HG02884 (cell line): ENCODE measurements at regions not wholly inside any gene's neighbourhood (a gene's known extent, or its start where the extent isn't known, plus 50 kb on each side); places are given as distances from the start of the nearest gene placed in this dataset.

Experiments
- ATAC-seq: cut with Tn5 transposase; IDR thresholded peaks from one replicate; pipeline ENCODE4 v1.9.1; 2021; ENCODE audit warnings: mild to moderate bottlenecking, moderate library complexity; ENCODE audit not compliant: unreplicated experiment

- ATAC-seq: no peak
Measured at GRCh38 chr2:2751715-2752315, 420.7 kb upstream of the MYT1L start.

DNA sequence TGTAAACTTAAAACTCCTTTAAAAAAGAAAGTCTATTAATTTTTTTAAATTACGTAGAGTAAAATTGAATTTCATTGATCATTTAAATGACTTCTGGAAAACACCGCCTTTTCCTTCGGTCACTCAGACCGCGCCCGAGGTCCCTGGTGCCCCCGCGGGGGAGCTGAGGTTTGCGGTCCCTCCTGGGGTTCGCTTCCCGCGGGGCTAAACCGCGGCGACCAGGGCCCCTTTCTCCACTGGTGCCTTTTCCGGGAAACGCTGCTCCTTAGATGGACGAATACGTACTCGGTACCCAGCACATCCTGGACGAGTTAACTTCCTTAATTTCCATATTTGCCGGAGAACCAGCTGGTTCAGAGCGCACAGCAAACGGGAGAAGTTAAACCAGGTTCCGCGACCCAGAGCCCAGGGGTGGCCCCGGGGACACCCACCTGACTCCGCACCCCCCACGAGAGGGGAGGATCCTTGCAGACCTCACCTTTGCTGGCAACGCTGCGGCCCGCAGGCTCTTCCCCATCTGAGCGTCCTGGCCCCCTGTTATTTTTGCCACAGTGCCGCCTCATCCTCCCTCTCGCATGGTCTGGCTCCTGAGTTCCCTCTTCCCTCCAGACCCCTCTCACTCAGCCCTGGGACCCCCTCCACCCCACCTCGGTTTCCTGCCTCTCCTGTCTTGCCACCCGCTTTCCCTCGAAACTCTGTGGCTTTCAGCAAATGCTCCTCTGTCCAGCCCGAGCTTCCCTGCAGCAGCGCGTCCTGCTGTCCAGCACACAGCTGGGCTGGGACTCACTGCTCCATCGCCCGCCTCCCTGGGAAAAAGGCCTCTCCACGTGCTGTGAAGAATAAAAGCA is 420.0 kb upstream of the MYT1L start:
- ATAC-seq: no peak

- ATAC-seq: no peak
Measured at GRCh38 chr2:2749206-2749598, 418.1 kb upstream of the MYT1L start.

- ATAC-seq: no peak
Measured at GRCh38 chr2:2748399-2749205, 417.5 kb upstream of the MYT1L start.

GRCh38 chr2:2747797-2748301 is 416.8 kb upstream of the MYT1L start:
- no peak for ATAC-seq

- no peak for ATAC-seq
Measured at GRCh38 chr2:2746731-2747130, 415.7 kb upstream of the MYT1L start.

- ATAC-seq: no peak
Measured at GRCh38 chr2:2744958-2745715, 414.1 kb upstream of the MYT1L start.

GRCh38 chr2:2744107-2744506 is 413.0 kb upstream of the MYT1L start:
- no peak for ATAC-seq

GRCh38 chr2:2743164-2743571 is 412.1 kb upstream of the MYT1L start:
- ATAC-seq: no peak

DNA sequence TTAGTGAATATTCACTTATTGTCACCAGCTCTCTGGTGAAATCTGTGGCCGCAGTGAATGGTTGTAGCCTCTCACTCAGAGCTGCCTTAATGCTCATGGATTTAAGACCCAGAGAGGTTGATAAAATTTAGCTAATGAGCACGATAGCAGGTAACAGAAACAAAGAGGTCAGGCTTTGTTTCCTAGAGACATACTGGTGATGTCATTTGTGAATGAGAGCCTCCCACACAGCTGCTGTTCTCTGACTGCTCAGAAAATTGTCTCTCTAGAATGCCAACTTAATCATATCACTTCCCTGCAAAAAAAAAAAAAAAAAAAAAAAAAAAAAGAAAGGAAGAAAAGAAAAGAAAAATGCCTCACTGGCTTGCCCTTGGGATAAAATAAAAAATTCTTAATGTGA is 411.7 kb upstream of the MYT1L start:
- ATAC-seq: no peak

GRCh38 chr2:2740238-2740775 is 409.2 kb upstream of the MYT1L start:
- no peak for ATAC-seq

DNA sequence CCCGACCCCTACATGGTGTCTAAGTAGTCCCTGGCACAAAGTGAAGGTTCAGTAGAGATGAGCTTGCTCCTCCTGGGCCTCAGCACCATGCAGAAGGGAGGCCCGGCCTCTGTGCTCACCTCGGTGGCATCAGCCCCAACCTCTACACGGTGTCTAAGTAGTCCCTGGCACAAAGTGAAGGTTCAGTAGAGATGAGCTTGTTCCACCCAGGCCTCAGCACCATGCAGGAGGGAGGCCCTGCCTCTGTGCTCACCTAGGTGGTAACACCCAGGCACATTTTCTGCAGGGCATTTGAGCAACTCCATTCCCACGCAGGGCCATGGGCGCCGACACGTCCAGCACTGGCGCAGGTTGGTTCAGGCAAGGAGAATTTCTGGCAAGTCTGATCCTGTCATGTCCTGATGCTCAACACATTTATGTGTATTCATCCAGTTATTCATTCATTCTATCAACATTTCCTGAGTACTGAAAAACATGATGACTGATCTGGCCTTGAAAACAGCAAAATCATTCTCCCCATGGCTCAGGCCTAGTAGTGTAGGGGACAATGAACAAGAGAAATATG is 408.2 kb upstream of the MYT1L start:
- ATAC-seq: no peak

DNA sequence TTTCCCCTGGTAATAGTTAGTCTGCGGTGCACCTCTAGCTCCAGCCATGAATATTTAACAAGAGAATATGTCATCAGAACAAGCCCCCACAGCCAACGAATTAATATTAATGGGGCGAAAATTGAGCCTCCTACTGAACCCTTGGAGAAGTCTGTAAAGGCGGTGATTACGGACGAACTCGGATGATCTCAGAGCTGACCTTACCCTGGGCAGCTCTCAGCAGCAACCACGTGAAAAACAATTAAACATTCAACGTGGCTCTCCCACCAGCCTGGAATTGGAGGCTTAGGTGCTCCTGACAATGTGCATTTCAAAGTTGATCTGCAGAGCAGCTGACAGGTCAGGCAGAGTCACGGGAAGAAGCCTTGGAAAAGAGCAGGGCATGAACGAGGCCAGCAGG is 407.6 kb upstream of the MYT1L start:
- ATAC-seq: no peak

GRCh38 chr2:2738276-2738675 is 407.2 kb upstream of the MYT1L start:
- ATAC-seq: no peak

DNA sequence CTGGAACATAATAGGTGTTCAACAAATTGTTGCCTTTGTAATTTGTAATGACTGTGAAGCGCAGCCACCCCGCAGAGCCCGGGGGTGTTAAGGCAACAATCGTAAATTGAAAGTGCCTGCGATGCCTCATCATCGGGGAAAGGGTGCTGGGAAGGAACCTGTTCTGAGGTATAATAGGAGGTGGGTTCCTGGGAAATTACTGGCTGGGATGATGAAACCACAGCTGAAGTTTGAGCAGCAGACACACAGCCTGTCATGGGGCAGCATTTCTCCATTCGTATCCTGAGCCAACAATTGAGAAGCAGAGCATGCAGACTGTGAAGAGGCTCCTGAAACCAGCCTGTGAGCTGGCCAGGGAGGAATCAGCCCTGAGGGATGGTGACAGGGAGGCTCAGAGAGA is 404.0 kb upstream of the MYT1L start:
- ATAC-seq: no peak

GRCh38 chr2:2734308-2734707 is 403.2 kb upstream of the MYT1L start:
- ATAC-seq: no peak

DNA sequence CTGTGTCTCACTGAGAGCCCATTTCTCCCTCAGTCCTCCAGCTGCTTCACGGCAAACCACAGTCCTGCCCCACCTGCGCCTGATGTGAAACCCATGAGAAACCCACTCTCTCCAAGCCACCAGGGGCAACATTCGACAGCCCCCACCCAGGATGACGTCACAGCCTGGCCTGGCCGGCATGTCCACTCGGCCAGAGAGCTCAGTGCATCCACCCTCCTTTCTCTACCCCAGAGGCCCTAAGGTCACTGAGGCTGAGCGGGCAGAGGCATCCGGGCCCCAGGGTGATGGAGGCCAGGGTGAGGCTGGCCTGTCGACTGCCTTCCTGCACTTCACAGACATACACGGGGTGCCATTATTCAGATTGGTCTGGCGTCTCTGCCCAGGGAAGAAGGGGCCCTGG is 402.7 kb upstream of the MYT1L start:
- no peak for ATAC-seq

DNA sequence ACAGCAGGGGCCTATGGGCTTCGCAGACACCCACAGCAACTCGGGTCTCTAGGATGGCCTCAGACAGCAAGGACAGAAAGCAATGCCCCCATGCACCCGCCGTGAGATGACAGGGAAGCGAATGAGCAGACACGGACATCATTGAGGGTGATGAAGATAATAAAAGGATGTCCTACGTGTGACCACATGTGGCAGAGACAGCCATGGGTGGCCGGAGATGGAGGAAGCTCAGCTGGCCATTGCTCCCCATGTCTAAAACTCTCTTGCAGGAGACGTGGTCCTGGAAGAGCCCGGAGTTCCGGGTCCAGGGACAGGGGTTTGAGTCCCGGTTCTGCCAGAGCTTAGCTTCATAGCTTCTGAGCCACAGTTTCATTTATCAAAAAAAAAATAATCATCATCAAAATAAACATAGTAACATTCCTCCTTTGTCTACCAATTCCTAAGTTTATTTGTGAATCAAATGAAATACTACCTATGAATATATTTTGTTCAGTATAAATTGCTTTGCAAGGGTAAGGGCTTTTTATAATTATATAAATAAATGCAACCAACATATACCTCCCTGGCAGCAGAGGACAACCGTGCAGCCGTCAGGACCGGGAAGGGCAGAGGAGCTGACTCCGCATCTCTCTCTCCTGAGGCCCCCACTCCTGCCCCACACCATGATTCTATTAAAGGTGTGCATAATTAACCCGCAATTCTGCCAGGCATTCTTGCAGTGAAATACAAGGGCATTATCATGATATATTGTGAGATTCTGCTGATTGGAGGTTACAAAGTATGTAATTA is 401.4 kb upstream of the MYT1L start:
- no peak for ATAC-seq

DNA sequence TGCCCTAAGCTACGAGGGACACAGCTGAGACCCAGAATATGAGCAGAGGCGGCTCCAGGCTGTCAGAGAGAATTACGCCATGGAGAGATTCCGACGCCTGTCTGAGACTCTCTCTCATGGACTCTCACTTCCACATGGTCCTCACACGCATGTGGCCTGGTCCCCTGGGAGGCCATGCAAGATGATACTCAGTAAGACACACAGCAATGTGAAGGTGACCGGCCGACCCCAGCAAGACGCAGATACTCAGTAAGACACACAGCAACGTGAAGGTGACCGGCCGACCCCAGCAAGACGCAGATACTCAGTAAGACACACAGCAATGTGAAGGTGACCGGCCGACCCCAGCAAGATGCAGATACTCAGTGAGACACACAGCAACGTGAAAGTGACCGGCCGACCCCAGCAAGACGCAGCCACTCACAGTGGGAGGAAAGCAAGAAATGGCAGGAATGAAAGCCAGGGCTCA is 400.8 kb upstream of the MYT1L start:
- no peak for ATAC-seq
